ENCODE measurements at regions not wholly inside any gene's neighbourhood (a gene's known extent, or its start where the extent isn't known, plus 50 kb on each side); places are given as distances from the start of the nearest gene placed in this dataset.

DNA sequence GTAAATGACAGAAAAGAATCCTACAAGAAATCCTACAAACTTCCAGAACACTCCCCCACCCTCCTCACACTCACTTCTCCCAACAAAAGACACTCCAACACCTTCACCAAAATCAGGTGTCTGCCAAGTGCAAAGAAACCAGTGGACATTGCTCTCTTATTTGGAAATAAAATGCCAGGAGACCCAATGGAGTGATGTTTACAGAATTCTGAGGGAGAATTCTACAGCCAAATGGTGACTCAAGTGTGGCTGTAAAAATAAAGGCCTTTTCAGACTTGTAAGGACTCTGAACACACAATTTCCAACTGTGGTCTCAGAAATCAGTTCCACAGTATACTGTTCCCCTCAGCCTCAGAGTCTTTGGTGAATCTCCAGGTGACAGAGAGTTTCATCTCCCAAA lies 109.6 kb upstream of the CARMIL1 start:
- Histone ChIP-seq H3K9me3 (no peaks in the 10 kb centered on the region), H3K4me3 (no peak overlapping the region), H3K27me3 (no peaks in the 10 kb centered on the region), H3K36me3 (ENCODE audit: low read depth, missing control alignments) (no peaks in the 10 kb centered on the region), H3K27ac (no peak overlapping the region), H3K4me1 (no peaks in the 10 kb centered on the region)
- DNase-seq = no peak
- intact Hi-C loops (cut with DNase I; ENCODE audit: low total_unique reads) = no loop called here
- no peak for TF ChIP-seq POLR2A (IDR thresholded peaks at IDR 0.05)
- TF ChIP-seq, protein P1, sequence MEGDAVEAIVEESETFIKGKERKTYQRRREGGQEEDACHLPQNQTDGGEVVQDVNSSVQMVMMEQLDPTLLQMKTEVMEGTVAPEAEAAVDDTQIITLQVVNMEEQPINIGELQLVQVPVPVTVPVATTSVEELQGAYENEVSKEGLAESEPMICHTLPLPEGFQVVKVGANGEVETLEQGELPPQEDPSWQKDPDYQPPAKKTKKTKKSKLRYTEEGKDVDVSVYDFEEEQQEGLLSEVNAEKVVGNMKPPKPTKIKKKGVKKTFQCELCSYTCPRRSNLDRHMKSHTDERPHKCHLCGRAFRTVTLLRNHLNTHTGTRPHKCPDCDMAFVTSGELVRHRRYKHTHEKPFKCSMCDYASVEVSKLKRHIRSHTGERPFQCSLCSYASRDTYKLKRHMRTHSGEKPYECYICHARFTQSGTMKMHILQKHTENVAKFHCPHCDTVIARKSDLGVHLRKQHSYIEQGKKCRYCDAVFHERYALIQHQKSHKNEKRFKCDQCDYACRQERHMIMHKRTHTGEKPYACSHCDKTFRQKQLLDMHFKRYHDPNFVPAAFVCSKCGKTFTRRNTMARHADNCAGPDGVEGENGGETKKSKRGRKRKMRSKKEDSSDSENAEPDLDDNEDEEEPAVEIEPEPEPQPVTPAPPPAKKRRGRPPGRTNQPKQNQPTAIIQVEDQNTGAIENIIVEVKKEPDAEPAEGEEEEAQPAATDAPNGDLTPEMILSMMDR (IDR thresholded peaks at IDR 0.05) = no peak

GRCh38 chr6:25169961-25170360 lies 109.2 kb upstream of the CARMIL1 start:
- 82 to 84% methylated on average over 7 of the region's 7 CpGs for WGBS, 2 donors
- no peaks in the 10 kb centered on the region for H3K9me3 ChIP-seq
- TF ChIP-seq POLR2A (IDR thresholded peaks at IDR 0.05) = no peak
- TF ChIP-seq, protein P1 (IDR thresholded peaks at IDR 0.05) = no peak
- DNase-seq = no peak
- H3K36me3 ChIP-seq (ENCODE audit: low read depth, missing control alignments) = no peaks in the 10 kb centered on the region
- no peaks in the 10 kb centered on the region for H3K4me1 ChIP-seq
- H3K27me3 ChIP-seq = no peaks in the 10 kb centered on the region
- intact Hi-C loops (cut with DNase I; ENCODE audit: low total_unique reads) = no loop called here
- H3K4me3 ChIP-seq = no peak overlapping the region
- no peak overlapping the region for H3K27ac ChIP-seq

DNA sequence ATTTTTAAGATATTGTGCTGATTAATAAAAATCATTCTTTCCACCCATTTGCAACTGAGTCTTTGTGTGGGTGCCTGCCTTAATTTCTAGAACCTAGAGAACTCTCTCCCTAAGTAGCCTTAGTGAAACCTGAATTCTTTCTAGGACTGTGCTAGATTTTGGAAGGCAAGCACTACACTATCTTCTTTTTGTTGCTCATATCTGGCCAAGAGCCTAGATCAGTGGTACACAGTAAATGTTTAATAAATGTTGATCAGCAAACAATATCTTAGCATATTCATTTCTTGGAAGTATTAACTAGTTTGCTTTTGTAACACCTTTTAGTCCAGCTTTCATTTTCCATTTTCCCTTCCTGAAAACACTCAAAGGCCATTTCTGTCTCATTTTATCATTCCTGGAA lies 108.5 kb upstream of the CARMIL1 start:
- Histone ChIP-seq H3K9me3 (no peaks in the 10 kb centered on the region), H3K36me3 (ENCODE audit: low read depth, missing control alignments) (no peaks in the 10 kb centered on the region), H3K27me3 (no peaks in the 10 kb centered on the region), H3K4me3 (no peak overlapping the region), H3K4me1 (no peaks in the 10 kb centered on the region), H3K27ac (no peak overlapping the region)
- DNase-seq = no peak
- intact Hi-C loops (cut with DNase I; ENCODE audit: low total_unique reads) = no loop called here
- TF ChIP-seq, protein P1 (IDR thresholded peaks at IDR 0.05) = no peak
- TF ChIP-seq POLR2A (IDR thresholded peaks at IDR 0.05) = no peak

DNA sequence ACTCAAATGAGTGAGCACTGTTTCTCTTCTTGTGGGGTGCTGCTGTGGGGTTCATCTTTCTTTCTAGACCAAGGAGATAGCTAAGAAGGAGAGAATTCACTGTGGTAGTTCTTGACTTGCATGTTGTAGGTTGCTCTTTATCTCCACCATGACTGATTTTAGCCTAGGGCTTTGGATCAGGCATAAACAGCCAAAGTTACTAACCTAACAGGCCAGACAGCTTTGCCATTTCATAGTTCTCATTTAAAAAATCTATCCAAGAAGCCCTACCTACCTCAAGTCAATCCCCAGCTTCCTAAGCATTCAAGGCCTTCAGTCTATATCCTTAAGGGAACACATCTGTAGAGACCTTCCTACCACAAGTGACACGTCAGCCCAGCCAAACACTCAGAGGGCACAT lies 107.9 kb upstream of the CARMIL1 start:
- Histone ChIP-seq H3K4me1 (no peaks in the 10 kb centered on the region), H3K27ac (no peak overlapping the region), H3K9me3 (no peaks in the 10 kb centered on the region), H3K27me3 (no peaks in the 10 kb centered on the region), H3K4me3 (no peak overlapping the region), H3K36me3 (ENCODE audit: low read depth, missing control alignments) (no peaks in the 10 kb centered on the region)
- DNase-seq = no peak
- intact Hi-C loops (cut with DNase I; ENCODE audit: low total_unique reads) = no loop called here
- 97 to 100% methylated on average over 1 of the region's 1 CpG for WGBS, 2 donors
- no peak for TF ChIP-seq POLR2A (IDR thresholded peaks at IDR 0.05)
- TF ChIP-seq, protein P1 (IDR thresholded peaks at IDR 0.05) = no peak

- 67 to 74% methylated on average over 3 of the region's 3 CpGs for WGBS, 2 donors
- Histone ChIP-seq H3K27me3 (no peaks in the 10 kb centered on the region), H3K36me3 (ENCODE audit: low read depth, missing control alignments) (no peaks in the 10 kb centered on the region), H3K4me1 (no peaks in the 10 kb centered on the region), H3K4me3 (no peak overlapping the region), H3K9me3 (no peaks in the 10 kb centered on the region), H3K27ac (no peak overlapping the region)
- intact Hi-C loops (cut with DNase I; ENCODE audit: low total_unique reads) = no loop called here
- no peak for DNase-seq
- TF ChIP-seq, protein P1 (IDR thresholded peaks at IDR 0.05) = no peak
- no peak for TF ChIP-seq POLR2A (IDR thresholded peaks at IDR 0.05)
These were observed 106.4 kb upstream of the CARMIL1 start for GRCh38 chr6:25172819-25173218.
